NCI-H2107 (cell line): ENCODE measurements at regions not wholly inside any gene's neighbourhood (a gene's known extent, or its start where the extent isn't known, plus 50 kb on each side); places are given as distances from the start of the nearest gene placed in this dataset.

Experiments
- DNase-seq: peaks from one replicate; lab custom pipeline; 2025; lab: John Stamatoyannopoulos, UW

- no peak for DNase-seq
Observed at GRCh38 chr10:111131168-111131799, 54.5 kb downstream of the ADRA2A start.

GRCh38 chr10:111137007-111137406 lies 60.2 kb downstream of the ADRA2A start:
- DNase-seq: peak; percentile 23

GRCh38 chr10:111137587-111137986 lies 60.8 kb downstream of the ADRA2A start:
- no peak for DNase-seq

GRCh38 chr10:111138544-111138943 lies 61.7 kb downstream of the ADRA2A start:
- DNase-seq: no peak

- no peak for DNase-seq
Observed at GRCh38 chr10:111139567-111139966, 62.7 kb downstream of the ADRA2A start.

- no peak for DNase-seq
Observed at GRCh38 chr10:111142092-111142768, 65.4 kb downstream of the ADRA2A start.

GRCh38 chr10:111146025-111146640 lies 69.3 kb downstream of the ADRA2A start:
- no peak for DNase-seq

GRCh38 chr10:111148025-111148424 lies 71.2 kb downstream of the ADRA2A start:
- no peak for DNase-seq

- DNase-seq: no peak
Observed at GRCh38 chr10:111148440-111148839, 71.6 kb downstream of the ADRA2A start.

GRCh38 chr10:111150691-111151090 lies 73.9 kb downstream of the ADRA2A start:
- no peak for DNase-seq

GRCh38 chr10:111151595-111152307 lies 74.9 kb downstream of the ADRA2A start:
- no peak for DNase-seq

GRCh38 chr10:111156754-111157153 lies 79.9 kb downstream of the ADRA2A start:
- DNase-seq: no peak

GRCh38 chr10:111158595-111158994 lies 81.8 kb downstream of the ADRA2A start:
- no peak for DNase-seq

- no peak for DNase-seq
Observed at GRCh38 chr10:111161109-111161874, 84.5 kb downstream of the ADRA2A start.

- DNase-seq: no peak
Observed at GRCh38 chr10:111171183-111171582, 94.4 kb downstream of the ADRA2A start.

GRCh38 chr10:111175787-111176186 lies 99.0 kb downstream of the ADRA2A start:
- no peak for DNase-seq

GRCh38 chr10:111177379-111177778 lies 100.5 kb downstream of the ADRA2A start:
- DNase-seq: no peak

GRCh38 chr10:111179514-111179913 lies 102.7 kb downstream of the ADRA2A start:
- no peak for DNase-seq

GRCh38 chr10:111186358-111186757 lies 109.5 kb downstream of the ADRA2A start:
- no peak for DNase-seq

- DNase-seq: no peak
Observed at GRCh38 chr10:111187096-111187495, 110.3 kb downstream of the ADRA2A start.

- no peak for DNase-seq
Observed at GRCh38 chr10:111199587-111199986, 122.8 kb downstream of the ADRA2A start.
